ENCODE measurements at regions not wholly inside any gene's neighbourhood (a gene's known extent, or its start where the extent isn't known, plus 50 kb on each side); places are given as distances from the start of the nearest gene placed in this dataset.

GRCh38 chr4:32858971-32859370 lies 2138.8 kb downstream of the PCDH7 start:
- no peaks in the 10 kb centered on the region for H3K4me1 ChIP-seq (ENCODE audit: control insufficient read depth in 2 of 2, insufficient read depth in 2 of 2, low read length in 1 of 2)
- H3K27ac ChIP-seq (ENCODE audit: low read depth in 2 of 2, low read length in 1 of 2), result no peak overlapping the region
- no peaks in the 10 kb centered on the region for H3K27me3 ChIP-seq (ENCODE audit: control insufficient read depth in 1 of 2, insufficient read depth in 2 of 2, low read length in 2 of 2)
- no peaks in the 10 kb centered on the region for H3K9me3 ChIP-seq (ENCODE audit: control insufficient read depth in 2 of 2, insufficient read depth in 1 of 2, low read depth in 1 of 2, low read length in 1 of 2)
- no peaks in the 10 kb centered on the region for H3K36me3 ChIP-seq (ENCODE audit: control insufficient read depth in 2 of 2, insufficient read depth in 2 of 2, low read length in 1 of 2)
- H3K4me3 ChIP-seq (ENCODE audit: low read depth in 1 of 2, low read length in 2 of 2), result no peak overlapping the region
- WGBS, 2 donors, result 84 to 87% methylated on average over 2 of the region's 2 CpGs

GRCh38 chr4:32864713-32865351 lies 2144.7 kb downstream of the PCDH7 start:
- Histone ChIP-seq H3K9me3 (ENCODE audit: control insufficient read depth in 2 of 2, insufficient read depth in 1 of 2, low read depth in 1 of 2, low read length in 1 of 2) (no peaks in the 10 kb centered on the region), H3K4me3 (ENCODE audit: low read depth in 1 of 2, low read length in 2 of 2) (no peak overlapping the region), H3K27me3 (ENCODE audit: control insufficient read depth in 1 of 2, insufficient read depth in 2 of 2, low read length in 2 of 2) (no peaks in the 10 kb centered on the region), H3K4me1 (ENCODE audit: control insufficient read depth in 2 of 2, insufficient read depth in 2 of 2, low read length in 1 of 2) (no peaks in the 10 kb centered on the region), H3K36me3 (ENCODE audit: control insufficient read depth in 2 of 2, insufficient read depth in 2 of 2, low read length in 1 of 2) (no peaks in the 10 kb centered on the region), H3K27ac (ENCODE audit: low read depth in 2 of 2, low read length in 1 of 2) (no peak overlapping the region)
- WGBS, 2 donors, result 75 to 86% methylated on average over 3 of the region's 3 CpGs

- Histone ChIP-seq H3K27me3 (ENCODE audit: control insufficient read depth in 1 of 2, insufficient read depth in 2 of 2, low read length in 2 of 2) (no peaks in the 10 kb centered on the region), H3K4me3 (ENCODE audit: low read depth in 1 of 2, low read length in 2 of 2) (no peak overlapping the region), H3K4me1 (ENCODE audit: control insufficient read depth in 2 of 2, insufficient read depth in 2 of 2, low read length in 1 of 2) (no peaks in the 10 kb centered on the region), H3K27ac (ENCODE audit: low read depth in 2 of 2, low read length in 1 of 2) (no peak overlapping the region), H3K9me3 (ENCODE audit: control insufficient read depth in 2 of 2, insufficient read depth in 1 of 2, low read depth in 1 of 2, low read length in 1 of 2) (no peaks in the 10 kb centered on the region), H3K36me3 (ENCODE audit: control insufficient read depth in 2 of 2, insufficient read depth in 2 of 2, low read length in 1 of 2) (no peaks in the 10 kb centered on the region)
- WGBS, 2 donors, result 78 to 85% methylated on average over 5 of the region's 5 CpGs
These were observed 2156.4 kb downstream of the PCDH7 start for GRCh38 chr4:32876546-32876945.

GRCh38 chr4:32879913-32880312 lies 2159.7 kb downstream of the PCDH7 start:
- Histone ChIP-seq H3K4me1 (ENCODE audit: control insufficient read depth in 2 of 2, insufficient read depth in 2 of 2, low read length in 1 of 2) (no peaks in the 10 kb centered on the region), H3K4me3 (ENCODE audit: low read depth in 1 of 2, low read length in 2 of 2) (no peak overlapping the region), H3K27me3 (ENCODE audit: control insufficient read depth in 1 of 2, insufficient read depth in 2 of 2, low read length in 2 of 2) (no peaks in the 10 kb centered on the region), H3K36me3 (ENCODE audit: control insufficient read depth in 2 of 2, insufficient read depth in 2 of 2, low read length in 1 of 2) (no peaks in the 10 kb centered on the region), H3K9me3 (ENCODE audit: control insufficient read depth in 2 of 2, insufficient read depth in 1 of 2, low read depth in 1 of 2, low read length in 1 of 2) (no peaks in the 10 kb centered on the region), H3K27ac (ENCODE audit: low read depth in 2 of 2, low read length in 1 of 2) (no peak overlapping the region)
- WGBS, 2 donors, result 80 to 95% methylated on average over 1 of the region's 1 CpG

GRCh38 chr4:32884198-32884597 lies 2164.0 kb downstream of the PCDH7 start:
- H3K27ac ChIP-seq (ENCODE audit: low read depth in 2 of 2, low read length in 1 of 2), result no peak overlapping the region
- no peaks in the 10 kb centered on the region for H3K9me3 ChIP-seq (ENCODE audit: control insufficient read depth in 2 of 2, insufficient read depth in 1 of 2, low read depth in 1 of 2, low read length in 1 of 2)
- 42 to 61% methylated on average over 2 of the region's 2 CpGs for WGBS, 2 donors
- H3K27me3 ChIP-seq (ENCODE audit: control insufficient read depth in 1 of 2, insufficient read depth in 2 of 2, low read length in 2 of 2), result no peaks in the 10 kb centered on the region
- H3K36me3 ChIP-seq (ENCODE audit: control insufficient read depth in 2 of 2, insufficient read depth in 2 of 2, low read length in 1 of 2), result no peaks in the 10 kb centered on the region
- H3K4me3 ChIP-seq (ENCODE audit: low read depth in 1 of 2, low read length in 2 of 2), result no peak overlapping the region
- no peaks in the 10 kb centered on the region for H3K4me1 ChIP-seq (ENCODE audit: control insufficient read depth in 2 of 2, insufficient read depth in 2 of 2, low read length in 1 of 2)

- Histone ChIP-seq H3K27me3 (ENCODE audit: control insufficient read depth in 1 of 2, insufficient read depth in 2 of 2, low read length in 2 of 2) (no peaks in the 10 kb centered on the region), H3K4me1 (ENCODE audit: control insufficient read depth in 2 of 2, insufficient read depth in 2 of 2, low read length in 1 of 2) (no peaks in the 10 kb centered on the region), H3K27ac (ENCODE audit: low read depth in 2 of 2, low read length in 1 of 2) (no peak overlapping the region), H3K9me3 (ENCODE audit: control insufficient read depth in 2 of 2, insufficient read depth in 1 of 2, low read depth in 1 of 2, low read length in 1 of 2) (no peaks in the 10 kb centered on the region), H3K4me3 (ENCODE audit: low read depth in 1 of 2, low read length in 2 of 2) (no peak overlapping the region), H3K36me3 (ENCODE audit: control insufficient read depth in 2 of 2, insufficient read depth in 2 of 2, low read length in 1 of 2) (no peaks in the 10 kb centered on the region)
- 78 to 79% methylated on average over 4 of the region's 4 CpGs for WGBS, 2 donors
These were observed 2170.2 kb downstream of the PCDH7 start for GRCh38 chr4:32890398-32890797.

- Histone ChIP-seq H3K27ac (ENCODE audit: low read depth in 2 of 2, low read length in 1 of 2) (no peak overlapping the region), H3K4me1 (ENCODE audit: control insufficient read depth in 2 of 2, insufficient read depth in 2 of 2, low read length in 1 of 2) (no peaks in the 10 kb centered on the region), H3K27me3 (ENCODE audit: control insufficient read depth in 1 of 2, insufficient read depth in 2 of 2, low read length in 2 of 2) (no peaks in the 10 kb centered on the region), H3K36me3 (ENCODE audit: control insufficient read depth in 2 of 2, insufficient read depth in 2 of 2, low read length in 1 of 2) (no peaks in the 10 kb centered on the region), H3K4me3 (ENCODE audit: low read depth in 1 of 2, low read length in 2 of 2) (no peak overlapping the region), H3K9me3 (ENCODE audit: control insufficient read depth in 2 of 2, insufficient read depth in 1 of 2, low read depth in 1 of 2, low read length in 1 of 2) (peaks cover 0 to 7% of the 10 kb centered on the region in 2 donors)
- 88 to 93% methylated on average over 3 of the region's 3 CpGs for WGBS, 2 donors
These were observed 2188.9 kb downstream of the PCDH7 start for GRCh38 chr4:32909053-32909452.

GRCh38 chr4:32909736-32910135 lies 2189.6 kb downstream of the PCDH7 start:
- H3K27ac ChIP-seq (ENCODE audit: low read depth in 2 of 2, low read length in 1 of 2), result no peak overlapping the region
- H3K27me3 ChIP-seq (ENCODE audit: control insufficient read depth in 1 of 2, insufficient read depth in 2 of 2, low read length in 2 of 2), result no peaks in the 10 kb centered on the region
- H3K36me3 ChIP-seq (ENCODE audit: control insufficient read depth in 2 of 2, insufficient read depth in 2 of 2, low read length in 1 of 2), result no peaks in the 10 kb centered on the region
- no peak overlapping the region for H3K4me3 ChIP-seq (ENCODE audit: low read depth in 1 of 2, low read length in 2 of 2)
- 88 to 91% methylated on average over 2 of the region's 2 CpGs for WGBS, 2 donors
- H3K4me1 ChIP-seq (ENCODE audit: control insufficient read depth in 2 of 2, insufficient read depth in 2 of 2, low read length in 1 of 2), result no peaks in the 10 kb centered on the region
- H3K9me3 ChIP-seq (ENCODE audit: control insufficient read depth in 2 of 2, insufficient read depth in 1 of 2, low read depth in 1 of 2, low read length in 1 of 2), result peaks cover 0 to 7% of the 10 kb centered on the region in 2 donors

GRCh38 chr4:32917586-32917985 lies 2197.4 kb downstream of the PCDH7 start:
- no peaks in the 10 kb centered on the region for H3K9me3 ChIP-seq (ENCODE audit: control insufficient read depth in 2 of 2, insufficient read depth in 1 of 2, low read depth in 1 of 2, low read length in 1 of 2)
- H3K27me3 ChIP-seq (ENCODE audit: control insufficient read depth in 1 of 2, insufficient read depth in 2 of 2, low read length in 2 of 2), result no peaks in the 10 kb centered on the region
- no peaks in the 10 kb centered on the region for H3K36me3 ChIP-seq (ENCODE audit: control insufficient read depth in 2 of 2, insufficient read depth in 2 of 2, low read length in 1 of 2)
- no peak overlapping the region for H3K4me3 ChIP-seq (ENCODE audit: low read depth in 1 of 2, low read length in 2 of 2)
- no peak overlapping the region for H3K27ac ChIP-seq (ENCODE audit: low read depth in 2 of 2, low read length in 1 of 2)
- H3K4me1 ChIP-seq (ENCODE audit: control insufficient read depth in 2 of 2, insufficient read depth in 2 of 2, low read length in 1 of 2), result no peaks in the 10 kb centered on the region

Data from esophagus (tissue), 2 donors.